K562 (cell line): ENCODE measurements at regions not wholly inside any gene's neighbourhood (a gene's known extent, or its start where the extent isn't known, plus 50 kb on each side); places are given as distances from the start of the nearest gene placed in this dataset.

Source experiments
- ATAC-seq: fragments of 200-7000 bp; cut with Tn5 transposase; 3 replicates; pipeline ENCODE4 v1.9.1; 2020; ENCODE audit warnings: moderate library complexity
- BruUV-seq: library from RNA; stranded (reverse); fragments of 400-500 nt; replicated peaks from 2 replicates; lab custom pipeline; 2021; lab: Mats Ljungman, UMichigan
- CTCF ChIA-PET: fragments of 300-600 bp; formaldehyde crosslinking; extraction: SDS; loops from one replicate; lab custom pipeline; 2021; ENCODE audit warnings: low intra/inter-chr PET ratio; lab: Yijun Ruan, JAX
- POLR2A ChIA-PET: fragments of 300-600, 350-650 bp; sonication (Branson Sonifier 250); formaldehyde crosslinking; extraction: SDS; loops from one replicate; lab custom pipeline; 2021; ENCODE audit warnings: antibody characterized with exemption, inconsistent platforms; lab: Yijun Ruan, JAX
- DNase-seq, 4 experiments: peaks; one replicate each; pipeline versions ENCODE4 v3.0.0 to v3.0.0-alpha.2; 2011 to 2018; ENCODE audit warnings: low spot score in 3 of 4, mixed read lengths in 3 of 4; ENCODE audit errors: extremely low read depth in 1 of 4
- FAIRE-seq: peaks from 2 replicates; lab custom pipeline; 2011; peaks lifted over from hg19 to GRCh38; lab: Jason Lieb, UNC
- H2AFZ ChIP-seq: 2 replicates; pipeline ENCODE4 v1.6.0; 2011; ENCODE audit warnings: low read depth, low read length, control low read depth, inconsistent platforms
- H3K27ac ChIP-seq: fragments of 200-600 bp; 3 replicates; pipeline ENCODE4 v1.8.0; 2011; ENCODE audit warnings: low read depth, mild to moderate bottlenecking, control low read depth, inconsistent platforms, low read length, moderate library complexity, mixed read lengths; ENCODE audit errors: extremely low read depth
- H3K27me3 ChIP-seq, 2 experiments: fragments of 300-600 bp in 1 of 2; 2 replicates in 1 of 2; 3 replicates in 1 of 2; pipeline versions ENCODE4 v1.6.0 to v1.8.0; 2011; ENCODE audit warnings: inconsistent platforms in 2 of 2, low read length in 2 of 2, mild to moderate bottlenecking in 1 of 2, mixed read lengths in 1 of 2, moderate library complexity in 1 of 2; ENCODE audit not compliant: control insufficient read depth in 2 of 2, insufficient read depth in 2 of 2
- H3K36me3 ChIP-seq: fragments of 300-600 bp; 3 replicates; pipeline ENCODE4 v1.8.0; 2011; ENCODE audit warnings: mild to moderate bottlenecking, low read length, inconsistent platforms; ENCODE audit not compliant: control insufficient read depth, insufficient read depth
- H3K4me1 ChIP-seq, 2 experiments: fragments of 200-600 bp in 1 of 2; replicated peaks in 1 of 2; 2 replicates in 1 of 2; 3 replicates in 1 of 2; pipeline versions ENCODE4 v1.5.1 to v1.8.0; 2011; ENCODE audit warnings: inconsistent platforms in 2 of 2, low read length in 2 of 2, mild to moderate bottlenecking in 1 of 2, mixed read lengths in 1 of 2, moderate library complexity in 1 of 2; ENCODE audit not compliant: control insufficient read depth in 2 of 2, insufficient read depth in 2 of 2
- H3K4me2 ChIP-seq: 2 replicates; pipeline ENCODE4 v1.6.1; 2011; ENCODE audit warnings: low read length, control low read depth, inconsistent platforms, mixed read lengths; ENCODE audit not compliant: insufficient read depth
- H3K4me3 ChIP-seq: fragments of 200-600 bp; sonication (generic), shearing (Covaris generic); 2 replicates; pipeline ENCODE4 v1.5.1; 2016; ENCODE audit warnings: control low read depth, inconsistent platforms
- H3K79me2 ChIP-seq: fragments of 200-600 bp; 3 replicates; pipeline ENCODE4 v1.8.0; 2011; ENCODE audit warnings: low read length, inconsistent platforms; ENCODE audit not compliant: control insufficient read depth, insufficient read depth
- H3K9ac ChIP-seq, 2 experiments: 2 replicates each; pipeline versions ENCODE4 v1.6.0 to v1.6.1; 2011; ENCODE audit warnings: low read depth in 2 of 2, low read length in 2 of 2, control low read depth in 1 of 2, inconsistent platforms in 1 of 2, mild to moderate bottlenecking in 1 of 2, mixed read lengths in 1 of 2; ENCODE audit not compliant: insufficient read depth in 1 of 2
- H3K9me1 ChIP-seq: one replicate; pipeline ENCODE4 v1.6.0; 2011; ENCODE audit warnings: inconsistent platforms, mild to moderate bottlenecking, low read length, moderate library complexity; ENCODE audit not compliant: control insufficient read depth, insufficient read depth
- H3K9me3 ChIP-seq: replicated peaks from 2 replicates; pipeline ENCODE4 v1.5.1; 2011; ENCODE audit warnings: low read depth, low read length, inconsistent platforms; ENCODE audit not compliant: control insufficient read depth, insufficient read depth
- H4K20me1 ChIP-seq: replicated peaks from 2 replicates; pipeline ENCODE4 v1.6.1; 2011; ENCODE audit warnings: low read length, inconsistent platforms, mixed read lengths; ENCODE audit not compliant: control insufficient read depth, insufficient read depth
- BRF1 ChIP-seq: IDR thresholded peaks from 3 replicates; pipeline ENCODE4 v1.6.1; 2011; ENCODE audit warnings: borderline replicate concordance, mild to moderate bottlenecking; ENCODE audit not compliant: insufficient read length; ENCODE audit errors: extremely low read depth
- GTF2E2 ChIP-seq: fragments of 200-800 bp; sonication (Bioruptor generic); IDR thresholded peaks from 2 replicates; pipeline ENCODE4 v1.6.1; 2016; ENCODE audit warnings: missing genetic modification characterization, missing compliant biosample characterization
- HDAC1 ChIP-seq, 2 experiments: fragments of 450-650 bp; IDR thresholded peaks; 2 replicates each; pipeline ENCODE4 v1.6.1; 2016 to 2017; ENCODE audit warnings: inconsistent platforms in 1 of 2, mild to moderate bottlenecking in 1 of 2, moderate library complexity in 1 of 2
- HOXB6 ChIP-seq: fragments of 250-450 bp; sonication (Bioruptor Pico); IDR thresholded peaks from 2 replicates; pipeline ENCODE4 v1.5.1; 2022; ENCODE audit warnings: mild to moderate bottlenecking, borderline replicate concordance
- MXI1 ChIP-seq: IDR thresholded peaks from 2 replicates; pipeline ENCODE4 v1.6.1; 2011; ENCODE audit warnings: low read depth, mild to moderate bottlenecking, improper control_type of control experiment, low read length
- ZBTB7A ChIP-seq: IDR thresholded peaks from 2 replicates; pipeline ENCODE4 v1.6.1; 2011; ENCODE audit warnings: low read depth, mild to moderate bottlenecking, low read length, moderate library complexity, borderline replicate concordance; ENCODE audit not compliant: control insufficient read depth
- ZNF133 ChIP-seq: fragments of 250-450 bp; sonication (Bioruptor Pico); IDR thresholded peaks from 2 replicates; pipeline ENCODE4 v1.4.0; 2020; ENCODE audit warnings: mild to moderate bottlenecking
- ZNF311 ChIP-seq: fragments of 250-450 bp; sonication (Bioruptor Pico); IDR thresholded peaks from 2 replicates; pipeline ENCODE4 v1.4.0; 2020; ENCODE audit warnings: mild to moderate bottlenecking, moderate library complexity
- WGBS: fragments of 100-300 bp; shearing (Covaris generic); methylation state at CpG from one replicate; pipeline ENCODE4 v1.1.6; 2016; ENCODE audit warnings: low coverage, mixed read lengths; ENCODE audit not compliant: insufficient coverage; ENCODE audit errors: missing lambda C conversion rate; 5-methylcytosine and 5-hydroxymethylcytosine counted together
- in situ Hi-C: fragments of 300-500 bp; cut with MboI; formaldehyde crosslinking; loops from 4 replicates; pipeline ENCODE4 v1.15.0; 2018; ENCODE audit warnings: inconsistent platforms, mixed read lengths
- intact Hi-C: fragments of 100-400 bp; cut with micrococcal nuclease; formaldehyde crosslinking; loops from 2 replicates; pipeline ENCODE4 v1.14.2; 2022
- TF ChIP-seq, protein P1 (sequence below): fragments of 450-650 bp; IDR thresholded peaks from 2 replicates; pipeline ENCODE4 v1.6.1; 2016; ENCODE audit warnings: mild to moderate bottlenecking
- TF ChIP-seq, protein P2 (sequence below): sonication (generic); formaldehyde crosslinking; IDR thresholded peaks from 2 replicates; pipeline ENCODE4 v1.8.1; 2023; ENCODE audit warnings: mild to moderate bottlenecking, missing genetic modification reagents
- TF ChIP-seq, protein P3 (sequence below): IDR thresholded peaks from 3 replicates; pipeline ENCODE4 v1.6.1; 2011; ENCODE audit warnings: borderline replicate concordance, mild to moderate bottlenecking, moderate library complexity; ENCODE audit not compliant: insufficient read length; ENCODE audit errors: extremely low read depth

DNA sequence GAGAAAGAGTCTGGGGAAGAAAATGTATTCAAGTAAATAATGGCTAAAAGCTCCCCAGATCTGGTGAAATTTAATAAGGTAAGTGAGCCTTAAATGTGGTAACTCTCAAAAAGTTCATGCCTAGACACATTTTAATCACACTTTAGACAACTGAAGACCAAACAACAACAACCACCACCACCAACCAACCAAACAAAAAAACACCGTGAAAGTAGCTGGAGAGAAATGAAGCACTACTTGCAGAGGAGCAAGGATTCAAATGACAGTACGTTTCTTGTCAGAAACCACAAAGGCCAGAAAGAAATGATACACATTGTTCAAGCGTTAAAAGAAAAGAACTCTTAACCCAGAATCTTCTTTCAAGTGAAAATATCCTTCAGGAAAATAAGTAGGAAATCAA lies 208.3 kb downstream of the MYRFL start (continued):
- TF ChIP-seq, protein P1, sequence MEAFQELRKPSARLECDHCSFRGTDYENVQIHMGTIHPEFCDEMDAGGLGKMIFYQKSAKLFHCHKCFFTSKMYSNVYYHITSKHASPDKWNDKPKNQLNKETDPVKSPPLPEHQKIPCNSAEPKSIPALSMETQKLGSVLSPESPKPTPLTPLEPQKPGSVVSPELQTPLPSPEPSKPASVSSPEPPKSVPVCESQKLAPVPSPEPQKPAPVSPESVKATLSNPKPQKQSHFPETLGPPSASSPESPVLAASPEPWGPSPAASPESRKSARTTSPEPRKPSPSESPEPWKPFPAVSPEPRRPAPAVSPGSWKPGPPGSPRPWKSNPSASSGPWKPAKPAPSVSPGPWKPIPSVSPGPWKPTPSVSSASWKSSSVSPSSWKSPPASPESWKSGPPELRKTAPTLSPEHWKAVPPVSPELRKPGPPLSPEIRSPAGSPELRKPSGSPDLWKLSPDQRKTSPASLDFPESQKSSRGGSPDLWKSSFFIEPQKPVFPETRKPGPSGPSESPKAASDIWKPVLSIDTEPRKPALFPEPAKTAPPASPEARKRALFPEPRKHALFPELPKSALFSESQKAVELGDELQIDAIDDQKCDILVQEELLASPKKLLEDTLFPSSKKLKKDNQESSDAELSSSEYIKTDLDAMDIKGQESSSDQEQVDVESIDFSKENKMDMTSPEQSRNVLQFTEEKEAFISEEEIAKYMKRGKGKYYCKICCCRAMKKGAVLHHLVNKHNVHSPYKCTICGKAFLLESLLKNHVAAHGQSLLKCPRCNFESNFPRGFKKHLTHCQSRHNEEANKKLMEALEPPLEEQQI, result no peak
- TF ChIP-seq, all 486 proteins: peak for 0

DNA sequence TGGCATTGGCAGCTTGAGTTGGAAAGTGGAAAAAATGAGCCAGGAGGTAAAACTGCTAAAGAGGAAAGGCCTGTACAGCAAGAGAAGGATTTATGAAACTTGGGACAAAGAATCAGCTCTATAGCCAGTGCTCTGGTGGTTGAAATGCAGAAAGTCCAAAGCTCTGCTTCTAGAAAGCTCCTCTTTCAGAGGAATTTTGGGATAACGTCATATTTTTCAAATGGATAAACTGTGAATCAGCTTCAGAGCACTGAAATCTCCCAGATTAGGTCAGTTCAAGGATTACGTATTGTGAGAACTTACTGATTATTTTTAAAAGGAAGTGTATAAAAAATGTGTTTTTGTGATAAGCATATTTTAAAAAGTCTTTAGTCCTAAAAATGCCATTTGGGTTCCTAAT lies 203.1 kb upstream of the CNOT2 start:
- H3K79me2 ChIP-seq, result no peaks in the 10 kb centered on the region
- no peaks in the 10 kb centered on the region for H4K20me1 ChIP-seq
- CTCF ChIA-PET, result interaction anchor here (0.6 kb wide), 1 partner anchor 156 kb away, joined by 3 read pairs; no protein-coding TSS in a partner anchor
- H3K9ac ChIP-seq, result no peak overlapping the region
- H3K4me2 ChIP-seq, result no peak overlapping the region
- intact Hi-C loops, result no loop called here
- no peak overlapping the region for H3K27ac ChIP-seq
- no peaks in the 10 kb centered on the region for H3K27me3 ChIP-seq
- in situ Hi-C loops, result no loop called here
- TF ChIP-seq HOXB6 (CRISPR knock-in tag) (no peak), ZNF133 (CRISPR knock-in tag) (no peak), GTF2E2 (tag) (no peak), ZNF311 (CRISPR knock-in tag) (no peak), ZBTB7A (no peak), HDAC1 (IDR thresholded peaks at IDR 0.05) (no peak), BRF1 (no peak), MXI1 (no peak)
- TF ChIP-seq, protein P2, sequence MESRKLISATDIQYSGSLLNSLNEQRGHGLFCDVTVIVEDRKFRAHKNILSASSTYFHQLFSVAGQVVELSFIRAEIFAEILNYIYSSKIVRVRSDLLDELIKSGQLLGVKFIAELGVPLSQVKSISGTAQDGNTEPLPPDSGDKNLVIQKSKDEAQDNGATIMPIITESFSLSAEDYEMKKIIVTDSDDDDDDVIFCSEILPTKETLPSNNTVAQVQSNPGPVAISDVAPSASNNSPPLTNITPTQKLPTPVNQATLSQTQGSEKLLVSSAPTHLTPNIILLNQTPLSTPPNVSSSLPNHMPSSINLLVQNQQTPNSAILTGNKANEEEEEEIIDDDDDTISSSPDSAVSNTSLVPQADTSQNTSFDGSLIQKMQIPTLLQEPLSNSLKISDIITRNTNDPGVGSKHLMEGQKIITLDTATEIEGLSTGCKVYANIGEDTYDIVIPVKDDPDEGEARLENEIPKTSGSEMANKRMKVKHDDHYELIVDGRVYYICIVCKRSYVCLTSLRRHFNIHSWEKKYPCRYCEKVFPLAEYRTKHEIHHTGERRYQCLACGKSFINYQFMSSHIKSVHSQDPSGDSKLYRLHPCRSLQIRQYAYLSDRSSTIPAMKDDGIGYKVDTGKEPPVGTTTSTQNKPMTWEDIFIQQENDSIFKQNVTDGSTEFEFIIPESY (CRISPR knock-in tag), result no peak
- TF ChIP-seq, protein P3, sequence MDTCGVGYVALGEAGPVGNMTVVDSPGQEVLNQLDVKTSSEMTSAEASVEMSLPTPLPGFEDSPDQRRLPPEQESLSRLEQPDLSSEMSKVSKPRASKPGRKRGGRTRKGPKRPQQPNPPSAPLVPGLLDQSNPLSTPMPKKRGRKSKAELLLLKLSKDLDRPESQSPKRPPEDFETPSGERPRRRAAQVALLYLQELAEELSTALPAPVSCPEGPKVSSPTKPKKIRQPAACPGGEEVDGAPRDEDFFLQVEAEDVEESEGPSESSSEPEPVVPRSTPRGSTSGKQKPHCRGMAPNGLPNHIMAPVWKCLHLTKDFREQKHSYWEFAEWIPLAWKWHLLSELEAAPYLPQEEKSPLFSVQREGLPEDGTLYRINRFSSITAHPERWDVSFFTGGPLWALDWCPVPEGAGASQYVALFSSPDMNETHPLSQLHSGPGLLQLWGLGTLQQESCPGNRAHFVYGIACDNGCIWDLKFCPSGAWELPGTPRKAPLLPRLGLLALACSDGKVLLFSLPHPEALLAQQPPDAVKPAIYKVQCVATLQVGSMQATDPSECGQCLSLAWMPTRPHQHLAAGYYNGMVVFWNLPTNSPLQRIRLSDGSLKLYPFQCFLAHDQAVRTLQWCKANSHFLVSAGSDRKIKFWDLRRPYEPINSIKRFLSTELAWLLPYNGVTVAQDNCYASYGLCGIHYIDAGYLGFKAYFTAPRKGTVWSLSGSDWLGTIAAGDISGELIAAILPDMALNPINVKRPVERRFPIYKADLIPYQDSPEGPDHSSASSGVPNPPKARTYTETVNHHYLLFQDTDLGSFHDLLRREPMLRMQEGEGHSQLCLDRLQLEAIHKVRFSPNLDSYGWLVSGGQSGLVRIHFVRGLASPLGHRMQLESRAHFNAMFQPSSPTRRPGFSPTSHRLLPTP, result no peak
- WGBS, result 50% methylated on average over 2 of the region's 2 CpGs
- no peaks in the 10 kb centered on the region for H3K9me1 ChIP-seq
- no TSS peak for BruUV-seq
- FAIRE-seq, result no peak
- ATAC-seq, result no peak
- H3K36me3 ChIP-seq, result no peaks in the 10 kb centered on the region
- no peak for DNase-seq
- no peaks in the 10 kb centered on the region for H3K9me3 ChIP-seq
- peaks cover 0 to 8% of the 10 kb centered on the region in 2 experiments; a peak in 2 of 5 replicates for H3K4me1 ChIP-seq
- POLR2A ChIA-PET, result no interaction called here
- H3K4me3 ChIP-seq, result no peak overlapping the region
- H2AFZ ChIP-seq, result no peak overlapping the region
